GM23338 (cell line): ENCODE measurements at regions not wholly inside any gene's neighbourhood (a gene's known extent, or its start where the extent isn't known, plus 50 kb on each side); places are given as distances from the start of the nearest gene placed in this dataset.

ENCODE experiments used
- CREB1 ChIP-seq: fragments of 250-450 bp; sonication (Bioruptor Pico); IDR thresholded peaks from 2 replicates; pipeline ENCODE4 v1.5.0; 2020; ENCODE audit warnings: low read depth, mild to moderate bottlenecking, moderate library complexity
- EZH2 ChIP-seq: fragments of 200-600 bp; sonication (generic); IDR thresholded peaks from one replicate; pipeline ENCODE4 v1.8.0; 2017; ENCODE audit warnings: antibody characterized with exemption, mild to moderate bottlenecking, low read depth; ENCODE audit not compliant: unreplicated experiment
- EZH2phosphoT487 ChIP-seq: fragments of 200-600 bp; sonication (generic); IDR thresholded peaks from one replicate; pipeline ENCODE4 v1.8.1; 2018; ENCODE audit warnings: antibody characterized with exemption; ENCODE audit not compliant: unreplicated experiment
- JUNB ChIP-seq: IDR thresholded peaks from one replicate; pipeline ENCODE4 v1.6.1; 2016; ENCODE audit warnings: antibody characterized with exemption; ENCODE audit not compliant: unreplicated experiment
- NANOG ChIP-seq: IDR thresholded peaks from 2 replicates; pipeline ENCODE4 v1.6.1; 2016; ENCODE audit warnings: antibody characterized with exemption, borderline replicate concordance
- POLR2AphosphoS5 ChIP-seq: IDR thresholded peaks from 2 replicates; pipeline ENCODE4 v1.6.1; 2016; ENCODE audit warnings: antibody characterized with exemption, low read depth
- REST ChIP-seq: IDR thresholded peaks from one replicate; pipeline ENCODE4 v1.6.1; 2018; ENCODE audit warnings: antibody characterized with exemption; ENCODE audit not compliant: unreplicated experiment
- STAT1 ChIP-seq: IDR thresholded peaks from one replicate; pipeline ENCODE4 v1.6.1; 2016; ENCODE audit warnings: antibody characterized with exemption; ENCODE audit not compliant: unreplicated experiment
- ZNF114 ChIP-seq: fragments of 250-450 bp; sonication (Bioruptor Pico); IDR thresholded peaks from 2 replicates; pipeline ENCODE4 v1.5.0; 2020; ENCODE audit warnings: mild to moderate bottlenecking, moderate library complexity
- ZNF331 ChIP-seq: fragments of 250-450 bp; sonication (Bioruptor Pico); IDR thresholded peaks from 2 replicates; pipeline ENCODE4 v1.5.0; 2020; ENCODE audit warnings: low read depth, mild to moderate bottlenecking, moderate library complexity
- ZNF462 ChIP-seq: fragments of 250-450 bp; sonication (Bioruptor Pico); IDR thresholded peaks from 2 replicates; pipeline ENCODE4 v1.5.0; 2020; ENCODE audit warnings: mild to moderate bottlenecking, moderate library complexity
- TF ChIP-seq, protein P1 (sequence below), 2 experiments: fragments of 200-600 bp in 1 of 2; sonication (generic) in 1 of 2; conservative IDR thresholded peaks; 2 replicates each; pipeline versions ENCODE4 v1.5.1 to v1.6.1; 2016 to 2017; ENCODE audit warnings: antibody characterized with exemption in 2 of 2, low read depth in 2 of 2, mild to moderate bottlenecking in 2 of 2, moderate library complexity in 1 of 2
- TF ChIP-seq, protein P2 (sequence below): IDR thresholded peaks from 2 replicates; pipeline ENCODE4 v1.6.1; 2016; ENCODE audit warnings: antibody characterized with exemption

GRCh38 chr15:97101572-97101971 is 771.1 kb downstream of the NR2F2 start:
- TF ChIP-seq, protein P1, sequence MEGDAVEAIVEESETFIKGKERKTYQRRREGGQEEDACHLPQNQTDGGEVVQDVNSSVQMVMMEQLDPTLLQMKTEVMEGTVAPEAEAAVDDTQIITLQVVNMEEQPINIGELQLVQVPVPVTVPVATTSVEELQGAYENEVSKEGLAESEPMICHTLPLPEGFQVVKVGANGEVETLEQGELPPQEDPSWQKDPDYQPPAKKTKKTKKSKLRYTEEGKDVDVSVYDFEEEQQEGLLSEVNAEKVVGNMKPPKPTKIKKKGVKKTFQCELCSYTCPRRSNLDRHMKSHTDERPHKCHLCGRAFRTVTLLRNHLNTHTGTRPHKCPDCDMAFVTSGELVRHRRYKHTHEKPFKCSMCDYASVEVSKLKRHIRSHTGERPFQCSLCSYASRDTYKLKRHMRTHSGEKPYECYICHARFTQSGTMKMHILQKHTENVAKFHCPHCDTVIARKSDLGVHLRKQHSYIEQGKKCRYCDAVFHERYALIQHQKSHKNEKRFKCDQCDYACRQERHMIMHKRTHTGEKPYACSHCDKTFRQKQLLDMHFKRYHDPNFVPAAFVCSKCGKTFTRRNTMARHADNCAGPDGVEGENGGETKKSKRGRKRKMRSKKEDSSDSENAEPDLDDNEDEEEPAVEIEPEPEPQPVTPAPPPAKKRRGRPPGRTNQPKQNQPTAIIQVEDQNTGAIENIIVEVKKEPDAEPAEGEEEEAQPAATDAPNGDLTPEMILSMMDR (conservative IDR thresholded peaks at IDR 0.05; ENCODE audit: low read depth in 2 of 2) = no peak
- no peak for TF ChIP-seq POLR2AphosphoS5
- TF ChIP-seq EZH2phosphoT487 = no peak
- no peak for TF ChIP-seq ZNF331
- no peak for TF ChIP-seq EZH2
- TF ChIP-seq JUNB = no peak
- no peak for TF ChIP-seq CREB1 (CRISPR knock-in tag)
- TF ChIP-seq STAT1 = no peak
- TF ChIP-seq REST = no peak
- no peak for TF ChIP-seq NANOG
- TF ChIP-seq ZNF462 = no peak
- no peak for TF ChIP-seq ZNF114 (CRISPR knock-in tag)
- TF ChIP-seq, protein P2, sequence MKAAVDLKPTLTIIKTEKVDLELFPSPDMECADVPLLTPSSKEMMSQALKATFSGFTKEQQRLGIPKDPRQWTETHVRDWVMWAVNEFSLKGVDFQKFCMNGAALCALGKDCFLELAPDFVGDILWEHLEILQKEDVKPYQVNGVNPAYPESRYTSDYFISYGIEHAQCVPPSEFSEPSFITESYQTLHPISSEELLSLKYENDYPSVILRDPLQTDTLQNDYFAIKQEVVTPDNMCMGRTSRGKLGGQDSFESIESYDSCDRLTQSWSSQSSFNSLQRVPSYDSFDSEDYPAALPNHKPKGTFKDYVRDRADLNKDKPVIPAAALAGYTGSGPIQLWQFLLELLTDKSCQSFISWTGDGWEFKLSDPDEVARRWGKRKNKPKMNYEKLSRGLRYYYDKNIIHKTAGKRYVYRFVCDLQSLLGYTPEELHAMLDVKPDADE = no peak
